ENCODE measurements at regions not wholly inside any gene's neighbourhood (a gene's known extent, or its start where the extent isn't known, plus 50 kb on each side); places are given as distances from the start of the nearest gene placed in this dataset.

GRCh38 chr16:8380311-8380710, 210.0 kb downstream of the TMEM114 start:
- H3K4me3 ChIP-seq (ENCODE audit: low read depth in 1 of 5, low read length in 5 of 5) = no peak overlapping the region
- no peaks in the 10 kb centered on the region for H3K4me1 ChIP-seq (ENCODE audit: control insufficient read depth in 5 of 5, insufficient read depth in 5 of 5, low read length in 5 of 5)
- no peaks in the 10 kb centered on the region for H3K27me3 ChIP-seq (ENCODE audit: control insufficient read depth in 5 of 5, insufficient read depth in 4 of 5, low read length in 5 of 5)
- H3K27ac ChIP-seq (ENCODE audit: low read depth, low read length) = no peak overlapping the region
- H3K36me3 ChIP-seq (ENCODE audit: control insufficient read depth in 5 of 5, insufficient read depth in 5 of 5, low read length in 5 of 5) = no peaks in the 10 kb centered on the region
- H3K9ac ChIP-seq (ENCODE audit: low read length in 5 of 5) = no peak overlapping the region
- H3K9me3 ChIP-seq (ENCODE audit: control insufficient read depth in 5 of 5, low read length in 5 of 5) = peaks cover 0 to 2% (median 0%) of the 10 kb centered on the region in 5 donors

DNA sequence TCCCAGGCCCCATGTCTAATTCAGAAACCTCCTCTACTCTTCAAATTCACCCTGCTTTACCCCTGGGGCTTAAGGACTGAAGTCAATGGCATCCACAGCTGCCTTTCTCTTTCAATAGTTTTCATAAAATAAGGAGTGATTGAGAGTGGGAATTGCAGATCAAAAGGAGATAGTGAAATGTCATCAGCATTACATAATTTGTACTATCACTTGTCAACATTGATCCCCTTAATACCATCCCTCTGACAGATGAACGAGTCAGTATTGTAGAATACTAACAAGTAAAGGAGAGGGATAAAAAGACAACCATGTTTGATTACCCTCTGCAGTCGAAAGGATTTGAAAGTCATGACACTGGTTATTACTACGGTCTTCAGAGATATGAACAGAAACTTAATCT, 212.4 kb downstream of the TMEM114 start:
- Histone ChIP-seq H3K27ac (ENCODE audit: low read depth, low read length) (no peak overlapping the region), H3K27me3 (ENCODE audit: control insufficient read depth in 5 of 5, insufficient read depth in 4 of 5, low read length in 5 of 5) (no peaks in the 10 kb centered on the region), H3K36me3 (ENCODE audit: control insufficient read depth in 5 of 5, insufficient read depth in 5 of 5, low read length in 5 of 5) (no peaks in the 10 kb centered on the region), H3K4me3 (ENCODE audit: low read depth in 1 of 5, low read length in 5 of 5) (no peak overlapping the region), H3K9ac (ENCODE audit: low read length in 5 of 5) (no peak overlapping the region), H3K4me1 (ENCODE audit: control insufficient read depth in 5 of 5, insufficient read depth in 5 of 5, low read length in 5 of 5) (no peaks in the 10 kb centered on the region), H3K9me3 (ENCODE audit: control insufficient read depth in 5 of 5, low read length in 5 of 5) (peaks cover 0 to 2% (median 0%) of the 10 kb centered on the region in 5 donors)

- no peak overlapping the region for H3K27ac ChIP-seq (ENCODE audit: low read depth, low read length)
- peaks cover 0 to 5% (median 0%) of the 10 kb centered on the region in 5 donors for H3K9me3 ChIP-seq (ENCODE audit: control insufficient read depth in 5 of 5, low read length in 5 of 5)
- no peaks in the 10 kb centered on the region for H3K27me3 ChIP-seq (ENCODE audit: control insufficient read depth in 5 of 5, insufficient read depth in 4 of 5, low read length in 5 of 5)
- no peaks in the 10 kb centered on the region for H3K4me1 ChIP-seq (ENCODE audit: control insufficient read depth in 5 of 5, insufficient read depth in 5 of 5, low read length in 5 of 5)
- no peak overlapping the region for H3K9ac ChIP-seq (ENCODE audit: low read length in 5 of 5)
- no peak overlapping the region for H3K4me3 ChIP-seq (ENCODE audit: low read depth in 1 of 5, low read length in 5 of 5)
- H3K36me3 ChIP-seq (ENCODE audit: control insufficient read depth in 5 of 5, insufficient read depth in 5 of 5, low read length in 5 of 5) = no peaks in the 10 kb centered on the region
Observed at GRCh38 chr16:8376858-8377257, 213.5 kb downstream of the TMEM114 start.

DNA sequence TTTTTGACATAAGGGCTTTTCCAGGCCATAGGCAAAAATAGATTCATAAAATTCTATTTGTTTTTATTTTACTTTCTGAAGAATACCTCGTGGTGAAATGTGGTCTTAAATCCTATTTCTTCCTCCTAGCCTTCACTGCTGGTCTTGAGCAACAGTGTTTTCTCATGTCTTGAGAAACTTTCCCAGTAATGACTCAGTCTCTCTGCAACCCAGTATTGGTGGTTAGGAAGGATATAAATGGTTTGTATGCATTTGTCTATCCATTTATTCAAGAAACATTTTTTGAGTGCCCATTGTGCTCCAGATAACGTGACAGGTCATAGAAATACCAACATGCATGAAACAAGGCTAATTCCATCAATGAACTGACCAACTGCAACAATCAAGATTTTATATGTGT, 213.9 kb downstream of the TMEM114 start:
- no peaks in the 10 kb centered on the region for H3K4me1 ChIP-seq (ENCODE audit: control insufficient read depth in 5 of 5, insufficient read depth in 5 of 5, low read length in 5 of 5)
- H3K36me3 ChIP-seq (ENCODE audit: control insufficient read depth in 5 of 5, insufficient read depth in 5 of 5, low read length in 5 of 5) = no peaks in the 10 kb centered on the region
- no peak overlapping the region for H3K27ac ChIP-seq (ENCODE audit: low read depth, low read length)
- no peaks in the 10 kb centered on the region for H3K27me3 ChIP-seq (ENCODE audit: control insufficient read depth in 5 of 5, insufficient read depth in 4 of 5, low read length in 5 of 5)
- H3K9me3 ChIP-seq (ENCODE audit: control insufficient read depth in 5 of 5, low read length in 5 of 5) = peaks cover 0 to 5% (median 0%) of the 10 kb centered on the region in 5 donors
- no peak overlapping the region for H3K4me3 ChIP-seq (ENCODE audit: low read depth in 1 of 5, low read length in 5 of 5)
- H3K9ac ChIP-seq (ENCODE audit: low read length in 5 of 5) = no peak overlapping the region

DNA sequence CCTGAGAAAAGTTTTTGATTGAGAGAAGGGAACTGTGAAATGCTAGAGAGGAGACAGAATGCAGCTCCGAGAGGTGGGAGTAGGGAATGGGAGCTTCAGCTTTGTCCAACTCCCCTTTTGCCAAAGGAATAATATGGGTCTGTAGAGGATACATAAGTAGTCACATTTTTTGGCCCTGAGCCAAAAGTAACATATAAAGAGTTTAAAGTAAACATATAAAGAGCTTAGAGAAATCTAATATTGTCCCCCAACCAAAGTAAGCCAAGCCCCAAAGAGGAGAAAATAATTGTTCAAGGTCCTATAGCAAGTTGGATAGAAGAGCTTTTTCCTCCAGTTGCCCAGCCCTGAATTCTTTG, 215.1 kb downstream of the TMEM114 start:
- no peak overlapping the region for H3K9ac ChIP-seq (ENCODE audit: low read length in 5 of 5)
- H3K4me3 ChIP-seq (ENCODE audit: low read depth in 1 of 5, low read length in 5 of 5) = no peak overlapping the region
- no peaks in the 10 kb centered on the region for H3K36me3 ChIP-seq (ENCODE audit: control insufficient read depth in 5 of 5, insufficient read depth in 5 of 5, low read length in 5 of 5)
- no peaks in the 10 kb centered on the region for H3K27me3 ChIP-seq (ENCODE audit: control insufficient read depth in 5 of 5, insufficient read depth in 4 of 5, low read length in 5 of 5)
- H3K9me3 ChIP-seq (ENCODE audit: control insufficient read depth in 5 of 5, low read length in 5 of 5) = peaks cover 0 to 8% (median 6%) of the 10 kb centered on the region in 5 donors
- no peak overlapping the region for H3K27ac ChIP-seq (ENCODE audit: low read depth, low read length)
- no peaks in the 10 kb centered on the region for H3K4me1 ChIP-seq (ENCODE audit: control insufficient read depth in 5 of 5, insufficient read depth in 5 of 5, low read length in 5 of 5)

GRCh38 chr16:8374586-8375231, 215.6 kb downstream of the TMEM114 start:
- Histone ChIP-seq H3K9ac (ENCODE audit: low read length in 5 of 5) (no peak overlapping the region), H3K27ac (ENCODE audit: low read depth, low read length) (no peak overlapping the region), H3K36me3 (ENCODE audit: control insufficient read depth in 5 of 5, insufficient read depth in 5 of 5, low read length in 5 of 5) (no peaks in the 10 kb centered on the region), H3K27me3 (ENCODE audit: control insufficient read depth in 5 of 5, insufficient read depth in 4 of 5, low read length in 5 of 5) (no peaks in the 10 kb centered on the region), H3K4me1 (ENCODE audit: control insufficient read depth in 5 of 5, insufficient read depth in 5 of 5, low read length in 5 of 5) (no peaks in the 10 kb centered on the region), H3K9me3 (ENCODE audit: control insufficient read depth in 5 of 5, low read length in 5 of 5) (peaks cover 0 to 12% (median 6%) of the 10 kb centered on the region in 5 donors), H3K4me3 (ENCODE audit: low read depth in 1 of 5, low read length in 5 of 5) (no peak overlapping the region)

DNA sequence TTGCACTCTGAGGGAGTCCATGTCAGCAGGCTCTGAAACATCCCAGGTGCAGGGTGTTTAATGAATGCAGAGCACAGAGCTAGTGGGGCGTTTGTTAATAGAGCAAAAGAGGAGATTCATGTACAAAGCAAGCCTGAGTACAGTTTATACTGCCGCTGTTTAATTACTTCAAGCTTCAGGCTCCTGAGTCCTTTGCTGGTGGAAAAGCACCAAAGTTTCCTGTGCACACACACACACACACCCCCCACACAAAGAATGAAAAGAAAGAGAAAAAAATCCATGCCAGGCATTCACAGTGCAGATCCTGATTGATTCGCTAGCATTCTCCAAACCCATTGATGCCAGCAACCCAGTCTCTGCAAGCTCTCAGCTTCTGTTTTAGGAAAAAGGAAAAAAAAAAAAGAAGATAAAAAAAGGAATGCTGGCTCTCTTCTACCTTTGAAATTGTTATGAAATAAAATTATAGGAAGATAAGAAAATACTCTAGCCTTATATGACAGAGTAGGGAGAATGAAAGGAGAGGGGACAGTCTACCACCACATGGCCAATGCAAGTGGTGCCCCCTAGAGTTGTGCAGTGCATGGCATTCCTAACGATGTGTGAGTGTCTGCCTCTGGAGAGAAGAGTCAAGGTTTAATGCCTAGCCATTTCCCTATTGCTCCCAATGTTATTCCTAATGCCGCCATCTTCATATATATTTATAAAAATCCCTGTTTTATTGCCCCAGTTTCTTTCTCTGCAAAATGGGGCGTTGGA, 216.5 kb downstream of the TMEM114 start:
- no peaks in the 10 kb centered on the region for H3K4me1 ChIP-seq (ENCODE audit: control insufficient read depth in 5 of 5, insufficient read depth in 5 of 5, low read length in 5 of 5)
- H3K9ac ChIP-seq (ENCODE audit: low read length in 5 of 5) = no peak overlapping the region
- no peaks in the 10 kb centered on the region for H3K36me3 ChIP-seq (ENCODE audit: control insufficient read depth in 5 of 5, insufficient read depth in 5 of 5, low read length in 5 of 5)
- peaks cover 0 to 16% (median 9%) of the 10 kb centered on the region in 5 donors for H3K9me3 ChIP-seq (ENCODE audit: control insufficient read depth in 5 of 5, low read length in 5 of 5)
- H3K4me3 ChIP-seq (ENCODE audit: low read depth in 1 of 5, low read length in 5 of 5) = no peak overlapping the region
- no peak overlapping the region for H3K27ac ChIP-seq (ENCODE audit: low read depth, low read length)
- no peaks in the 10 kb centered on the region for H3K27me3 ChIP-seq (ENCODE audit: control insufficient read depth in 5 of 5, insufficient read depth in 4 of 5, low read length in 5 of 5)

DNA sequence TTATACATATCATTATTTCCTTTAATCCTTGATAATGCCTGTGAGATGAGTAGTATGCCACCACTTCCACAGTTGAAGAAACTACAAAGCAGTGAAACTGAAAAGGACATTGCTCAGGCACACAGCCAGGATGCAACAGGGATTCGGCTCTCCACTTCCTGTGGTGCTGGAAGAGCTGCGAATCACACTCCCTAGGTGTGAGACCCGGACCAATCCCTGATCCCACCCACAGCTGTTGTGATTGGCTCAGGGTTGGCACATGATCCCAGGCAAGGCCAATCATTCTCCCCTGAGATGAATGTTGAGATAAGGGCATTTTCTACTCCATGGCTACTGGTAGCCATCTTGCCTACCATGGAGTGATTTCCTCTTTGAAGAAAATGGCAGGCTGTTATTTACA, 218.2 kb downstream of the TMEM114 start:
- no peak overlapping the region for H3K27ac ChIP-seq (ENCODE audit: low read depth, low read length)
- H3K27me3 ChIP-seq (ENCODE audit: control insufficient read depth in 5 of 5, insufficient read depth in 4 of 5, low read length in 5 of 5) = no peaks in the 10 kb centered on the region
- no peaks in the 10 kb centered on the region for H3K4me1 ChIP-seq (ENCODE audit: control insufficient read depth in 5 of 5, insufficient read depth in 5 of 5, low read length in 5 of 5)
- H3K4me3 ChIP-seq (ENCODE audit: low read depth in 1 of 5, low read length in 5 of 5) = no peak overlapping the region
- peaks cover 0 to 16% (median 10%) of the 10 kb centered on the region in 5 donors for H3K9me3 ChIP-seq (ENCODE audit: control insufficient read depth in 5 of 5, low read length in 5 of 5)
- H3K9ac ChIP-seq (ENCODE audit: low read length in 5 of 5) = no peak overlapping the region
- no peaks in the 10 kb centered on the region for H3K36me3 ChIP-seq (ENCODE audit: control insufficient read depth in 5 of 5, insufficient read depth in 5 of 5, low read length in 5 of 5)

DNA sequence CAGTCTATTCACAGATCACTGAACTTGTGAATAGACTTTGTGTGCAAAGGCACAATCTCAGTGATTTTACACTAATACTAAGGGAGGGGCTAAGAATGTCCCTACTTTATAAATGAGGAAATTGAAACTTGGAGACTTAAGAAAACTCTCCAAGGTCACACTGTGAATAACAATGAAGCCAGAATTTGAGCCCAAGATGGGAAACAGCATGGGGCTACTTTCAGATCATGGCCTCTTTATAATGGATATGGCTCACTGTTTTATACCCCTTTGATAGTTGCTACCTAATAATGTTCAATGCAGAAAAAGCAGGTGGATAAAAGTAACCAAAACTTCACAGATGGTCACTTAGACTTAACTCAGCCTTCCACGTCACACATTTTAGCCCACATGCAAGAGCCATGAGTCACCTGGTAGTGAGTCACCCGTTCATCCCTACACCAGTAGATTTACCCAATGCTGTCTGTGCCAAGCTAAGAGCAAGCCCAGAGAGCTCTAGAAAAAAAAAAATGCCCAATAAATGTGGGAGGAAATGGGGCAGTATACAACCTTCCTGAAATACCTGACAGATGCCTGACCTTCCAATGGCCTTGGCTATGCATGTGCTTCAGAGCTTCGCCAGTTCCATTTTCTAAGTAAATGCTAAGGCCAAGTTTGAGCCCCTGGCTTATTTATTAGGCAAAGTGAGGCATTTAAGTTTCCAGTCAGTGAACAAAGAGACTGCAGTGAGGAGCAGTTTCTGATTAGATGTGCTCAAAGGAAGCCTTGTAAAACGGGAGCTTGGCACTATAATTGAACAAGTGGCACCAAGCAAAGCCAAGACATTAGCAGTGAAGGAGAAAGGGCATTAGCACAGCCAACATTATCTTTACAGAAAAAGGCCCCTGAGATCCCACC, 219.7 kb downstream of the TMEM114 start:
- H3K9ac ChIP-seq (ENCODE audit: low read length in 5 of 5) = no peak overlapping the region
- H3K27me3 ChIP-seq (ENCODE audit: control insufficient read depth in 5 of 5, insufficient read depth in 4 of 5, low read length in 5 of 5) = no peaks in the 10 kb centered on the region
- H3K4me1 ChIP-seq (ENCODE audit: control insufficient read depth in 5 of 5, insufficient read depth in 5 of 5, low read length in 5 of 5) = no peaks in the 10 kb centered on the region
- H3K9me3 ChIP-seq (ENCODE audit: control insufficient read depth in 5 of 5, low read length in 5 of 5) = peaks cover 0 to 16% (median 10%) of the 10 kb centered on the region in 5 donors
- no peak overlapping the region for H3K27ac ChIP-seq (ENCODE audit: low read depth, low read length)
- H3K36me3 ChIP-seq (ENCODE audit: control insufficient read depth in 5 of 5, insufficient read depth in 5 of 5, low read length in 5 of 5) = no peaks in the 10 kb centered on the region
- H3K4me3 ChIP-seq (ENCODE audit: low read depth in 1 of 5, low read length in 5 of 5) = no peak overlapping the region

DNA sequence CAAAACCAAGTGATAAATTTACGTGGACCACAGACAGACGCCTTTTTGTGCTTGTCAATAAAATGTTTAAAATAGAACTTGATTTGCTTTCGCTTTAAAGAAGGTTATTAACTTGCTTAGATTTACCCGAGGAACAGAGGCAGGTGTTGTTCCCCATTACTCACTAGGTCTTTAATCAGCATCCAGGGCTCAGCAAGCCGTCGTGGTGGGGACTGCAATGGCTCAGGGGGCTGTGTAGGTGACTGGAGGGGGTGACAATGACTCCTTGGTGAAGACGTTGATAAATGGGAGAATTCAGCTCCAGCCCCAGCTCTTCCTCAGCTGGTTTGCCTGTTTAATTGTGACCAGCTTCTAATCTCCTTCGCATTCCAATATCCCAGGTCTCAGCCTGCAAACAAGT, 231.4 kb downstream of the TMEM114 start:
- no peaks in the 10 kb centered on the region for H3K4me1 ChIP-seq (ENCODE audit: control insufficient read depth in 5 of 5, insufficient read depth in 5 of 5, low read length in 5 of 5)
- no peak overlapping the region for H3K4me3 ChIP-seq (ENCODE audit: low read depth in 1 of 5, low read length in 5 of 5)
- H3K9me3 ChIP-seq (ENCODE audit: control insufficient read depth in 5 of 5, low read length in 5 of 5) = no peaks in the 10 kb centered on the region

More for the DNA sequence above, 231.4 kb downstream of the TMEM114 start:
- Histone ChIP-seq H3K9ac (ENCODE audit: low read length in 5 of 5) (no peak overlapping the region), H3K27ac (ENCODE audit: low read depth, low read length) (no peak overlapping the region), H3K27me3 (ENCODE audit: control insufficient read depth in 5 of 5, insufficient read depth in 4 of 5, low read length in 5 of 5) (peaks cover 0 to 4% (median 0%) of the 10 kb centered on the region in 5 donors), H3K36me3 (ENCODE audit: control insufficient read depth in 5 of 5, insufficient read depth in 5 of 5, low read length in 5 of 5) (no peaks in the 10 kb centered on the region)

All from subcutaneous abdominal adipose tissue (tissue), 5 donors.